K562 (cell line): ENCODE measurements at regions not wholly inside any gene's neighbourhood (a gene's known extent, or its start where the extent isn't known, plus 50 kb on each side); places are given as distances from the start of the nearest gene placed in this dataset.

Source experiments
- CHD1 ChIP-seq: fragments of 200-600 bp; sonication (generic); IDR thresholded peaks from one replicate; pipeline ENCODE4 v1.6.1; 2012; ENCODE audit warnings: mild to moderate bottlenecking, moderate library complexity, low read length, inconsistent platforms
- ETV5 ChIP-seq: sonication (generic); formaldehyde crosslinking; IDR thresholded peaks from 2 replicates; pipeline ENCODE4 v1.4.0; 2020; ENCODE audit warnings: low read depth, mild to moderate bottlenecking, missing genetic modification reagents
- MYBL2 ChIP-seq, 2 experiments: fragments of 450-650 bp in 1 of 2; sonication (generic) in 1 of 2; formaldehyde crosslinking in 1 of 2; IDR thresholded peaks; 2 replicates each; pipeline versions ENCODE4 v1.6.1 to v1.8.1; 2017 to 2022; ENCODE audit warnings: borderline replicate concordance in 1 of 2, inconsistent platforms in 1 of 2, low read depth in 1 of 2, mild to moderate bottlenecking in 1 of 2, missing genetic modification reagents in 1 of 2, moderate library complexity in 1 of 2
- TAF1 ChIP-seq: IDR thresholded peaks from 2 replicates; pipeline ENCODE4 v1.6.1; 2011; ENCODE audit warnings: mild to moderate bottlenecking, low read length, moderate library complexity; ENCODE audit not compliant: insufficient read depth, control insufficient read depth, severe bottlenecking; ENCODE audit errors: extremely low read depth
- TCF3 ChIP-seq: sonication (generic); formaldehyde crosslinking; IDR thresholded peaks from 2 replicates; pipeline ENCODE4 v1.4.0; 2020; ENCODE audit warnings: mild to moderate bottlenecking, missing genetic modification reagents
- ZKSCAN3 ChIP-seq: fragments of 250-450 bp; sonication (Bioruptor Pico); IDR thresholded peaks from 2 replicates; pipeline ENCODE4 v1.4.0; 2020
- TF ChIP-seq, protein P1 (sequence below), 3 experiments: IDR thresholded peaks in 2 of 3; conservative IDR thresholded peaks in 1 of 3; 2 replicates each; pipeline ENCODE4 v1.5.1; 2011 to 2012; ENCODE audit warnings: low read length in 3 of 3, mild to moderate bottlenecking in 3 of 3, control low read depth in 2 of 3, improper control_type of control experiment in 1 of 3, inconsistent platforms in 1 of 3, low read depth in 1 of 3, mixed read lengths in 1 of 3, moderate library complexity in 1 of 3; ENCODE audit not compliant: insufficient read depth in 2 of 3
- TF ChIP-seq, protein P2 (sequence below): sonication (generic); formaldehyde crosslinking; IDR thresholded peaks from 2 replicates; pipeline ENCODE4 v1.8.1; 2023; ENCODE audit warnings: mild to moderate bottlenecking, missing genetic modification reagents

DNA sequence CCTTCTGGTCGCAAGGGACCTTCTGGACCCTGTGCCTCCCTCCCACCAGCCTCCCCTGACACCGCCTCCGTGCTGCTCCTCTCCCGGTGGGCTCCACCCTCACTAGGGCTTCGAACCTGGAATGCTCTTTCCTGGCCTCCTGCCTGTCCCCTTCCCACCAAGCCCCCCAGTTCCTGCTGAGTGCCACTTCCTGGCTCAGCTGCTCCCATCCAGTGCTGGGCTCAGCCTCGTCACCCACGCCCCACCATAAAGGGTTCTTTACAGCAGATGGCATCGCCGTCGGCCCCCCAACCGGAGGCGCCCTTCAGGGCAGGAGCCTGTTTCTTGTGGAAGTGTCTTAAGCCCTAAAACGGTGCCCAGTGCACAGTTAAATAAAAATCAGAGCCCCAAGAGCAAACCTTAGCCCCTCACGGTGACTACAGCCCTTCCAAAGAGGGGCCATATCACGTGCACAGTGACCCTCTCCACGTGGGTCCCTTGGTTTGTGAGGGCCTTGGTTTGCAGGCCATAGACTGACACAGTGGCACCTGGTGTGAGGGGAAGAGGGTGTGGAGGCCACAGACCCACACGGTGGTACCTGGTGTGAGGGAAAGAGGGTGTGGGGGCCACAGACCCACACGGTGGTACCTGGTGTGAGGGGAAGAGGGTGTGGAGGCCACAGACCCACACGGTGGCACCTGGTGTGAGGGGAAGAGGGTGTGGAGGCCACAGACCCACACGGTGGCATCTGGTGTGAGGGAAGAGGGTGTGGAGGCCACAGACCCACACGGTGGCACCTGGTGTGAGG, 111.4 kb downstream of the METRNL start (continued):
- TF ChIP-seq, protein P1, sequence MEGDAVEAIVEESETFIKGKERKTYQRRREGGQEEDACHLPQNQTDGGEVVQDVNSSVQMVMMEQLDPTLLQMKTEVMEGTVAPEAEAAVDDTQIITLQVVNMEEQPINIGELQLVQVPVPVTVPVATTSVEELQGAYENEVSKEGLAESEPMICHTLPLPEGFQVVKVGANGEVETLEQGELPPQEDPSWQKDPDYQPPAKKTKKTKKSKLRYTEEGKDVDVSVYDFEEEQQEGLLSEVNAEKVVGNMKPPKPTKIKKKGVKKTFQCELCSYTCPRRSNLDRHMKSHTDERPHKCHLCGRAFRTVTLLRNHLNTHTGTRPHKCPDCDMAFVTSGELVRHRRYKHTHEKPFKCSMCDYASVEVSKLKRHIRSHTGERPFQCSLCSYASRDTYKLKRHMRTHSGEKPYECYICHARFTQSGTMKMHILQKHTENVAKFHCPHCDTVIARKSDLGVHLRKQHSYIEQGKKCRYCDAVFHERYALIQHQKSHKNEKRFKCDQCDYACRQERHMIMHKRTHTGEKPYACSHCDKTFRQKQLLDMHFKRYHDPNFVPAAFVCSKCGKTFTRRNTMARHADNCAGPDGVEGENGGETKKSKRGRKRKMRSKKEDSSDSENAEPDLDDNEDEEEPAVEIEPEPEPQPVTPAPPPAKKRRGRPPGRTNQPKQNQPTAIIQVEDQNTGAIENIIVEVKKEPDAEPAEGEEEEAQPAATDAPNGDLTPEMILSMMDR (IDR thresholded peaks at IDR 0.05 in 2 of 3, conservative IDR thresholded peaks at IDR 0.05 in 1 of 3; ENCODE audit: insufficient read depth in 2 of 3, low read depth in 1 of 3, low read length in 3 of 3) = no peak
- TF ChIP-seq TAF1 = no peak
- no peak for TF ChIP-seq TCF3
- TF ChIP-seq ZKSCAN3 = no peak
- no peak for TF ChIP-seq MYBL2 (IDR thresholded peaks at IDR 0.05; ENCODE audit: low read depth)
- no peak for TF ChIP-seq MYBL2 (CRISPR knock-in tag; IDR thresholded peaks at IDR 0.05; ENCODE audit: borderline replicate concordance)
- TF ChIP-seq ETV5 (CRISPR knock-in tag) = no peak
- TF ChIP-seq CHD1 = no peak
- TF ChIP-seq, protein P2, sequence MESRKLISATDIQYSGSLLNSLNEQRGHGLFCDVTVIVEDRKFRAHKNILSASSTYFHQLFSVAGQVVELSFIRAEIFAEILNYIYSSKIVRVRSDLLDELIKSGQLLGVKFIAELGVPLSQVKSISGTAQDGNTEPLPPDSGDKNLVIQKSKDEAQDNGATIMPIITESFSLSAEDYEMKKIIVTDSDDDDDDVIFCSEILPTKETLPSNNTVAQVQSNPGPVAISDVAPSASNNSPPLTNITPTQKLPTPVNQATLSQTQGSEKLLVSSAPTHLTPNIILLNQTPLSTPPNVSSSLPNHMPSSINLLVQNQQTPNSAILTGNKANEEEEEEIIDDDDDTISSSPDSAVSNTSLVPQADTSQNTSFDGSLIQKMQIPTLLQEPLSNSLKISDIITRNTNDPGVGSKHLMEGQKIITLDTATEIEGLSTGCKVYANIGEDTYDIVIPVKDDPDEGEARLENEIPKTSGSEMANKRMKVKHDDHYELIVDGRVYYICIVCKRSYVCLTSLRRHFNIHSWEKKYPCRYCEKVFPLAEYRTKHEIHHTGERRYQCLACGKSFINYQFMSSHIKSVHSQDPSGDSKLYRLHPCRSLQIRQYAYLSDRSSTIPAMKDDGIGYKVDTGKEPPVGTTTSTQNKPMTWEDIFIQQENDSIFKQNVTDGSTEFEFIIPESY (CRISPR knock-in tag) = no peak
